Cardiac septum (tissue), 1 donor: ENCODE measurements at regions not wholly inside any gene's neighbourhood (a gene's known extent, or its start where the extent isn't known, plus 50 kb on each side); places are given as distances from the start of the nearest gene placed in this dataset.
"Not testable (repeated sequence)": the region's sequence is repeated elsewhere in the genome, so short reads cannot be mapped to it uniquely, and the experiment has no call there.

Experiments used
- DNase-seq: peaks from one replicate; pipeline ENCODE4 v3.0.0-alpha.2; 2020; ENCODE audit warnings: low spot score
- intact Hi-C: fragments of 100-400 bp; cut with DNase I; formaldehyde crosslinking; loops from one replicate; pipeline ENCODE4 v1.14.0; 2022
- donor health status: DM: no; HTN: no; CAD: no.

DNA sequence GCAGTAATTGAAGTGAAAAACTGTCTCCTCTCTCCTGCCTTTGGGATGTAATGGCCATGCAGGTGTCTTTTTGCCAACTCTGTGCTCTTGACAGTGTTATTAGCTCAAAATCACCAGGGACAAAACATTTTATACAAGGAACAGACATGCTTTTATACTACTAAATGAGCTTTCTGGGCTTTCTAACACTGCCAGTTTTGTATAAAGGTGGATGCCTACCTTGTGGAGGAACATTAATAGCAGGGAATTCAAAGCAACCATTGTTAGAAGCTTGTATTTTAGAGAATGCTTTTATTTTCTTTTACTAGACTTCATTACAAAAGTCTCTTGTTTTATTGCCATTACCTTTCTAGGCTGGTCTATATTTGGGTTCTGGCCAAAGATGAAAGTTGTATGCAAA, 54.7 kb upstream of the ARSJ start:
- intact Hi-C loops, result no loop called here
- no peak for DNase-seq

DNA sequence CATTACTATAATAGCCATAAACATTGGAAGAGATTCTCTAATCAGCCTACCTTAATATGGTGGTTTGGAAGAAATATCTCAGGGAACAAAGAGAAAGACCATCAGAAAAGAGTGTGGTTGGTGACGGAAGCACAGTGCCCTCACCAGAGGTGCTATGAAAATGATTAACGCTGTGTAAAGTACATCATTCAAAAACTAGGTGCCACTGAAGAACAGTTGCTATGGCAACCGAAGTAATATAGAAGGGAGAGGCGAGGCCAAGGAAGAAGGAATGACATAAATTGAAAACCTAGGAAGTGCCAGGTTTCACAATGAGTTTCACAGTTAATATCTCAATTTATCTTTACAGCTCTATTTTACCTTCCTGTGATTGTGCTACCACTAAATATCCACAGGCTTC, 57.0 kb upstream of the ARSJ start:
- no peak for DNase-seq
- intact Hi-C loops, result no loop called here

DNA sequence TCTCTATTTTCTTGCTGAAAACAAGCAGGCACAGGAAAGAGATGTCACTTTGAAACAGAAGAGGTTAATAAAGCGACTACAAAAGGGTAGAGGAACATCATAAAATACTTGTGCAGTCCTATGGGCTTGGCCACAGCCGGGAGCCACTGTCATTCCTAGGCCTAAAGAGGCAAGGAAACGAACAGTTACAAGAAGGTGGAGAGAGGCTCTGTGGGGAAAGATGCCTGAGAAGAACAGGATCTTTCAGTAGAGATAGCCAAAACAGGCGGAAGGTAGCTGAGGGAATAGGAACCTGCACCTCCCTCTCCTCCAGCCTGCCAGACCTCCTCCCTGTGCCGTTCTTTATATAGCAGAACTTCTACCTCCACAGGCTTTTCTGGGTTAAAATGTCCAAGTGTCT, 57.4 kb upstream of the ARSJ start:
- intact Hi-C loops, result no loop called here

DNA sequence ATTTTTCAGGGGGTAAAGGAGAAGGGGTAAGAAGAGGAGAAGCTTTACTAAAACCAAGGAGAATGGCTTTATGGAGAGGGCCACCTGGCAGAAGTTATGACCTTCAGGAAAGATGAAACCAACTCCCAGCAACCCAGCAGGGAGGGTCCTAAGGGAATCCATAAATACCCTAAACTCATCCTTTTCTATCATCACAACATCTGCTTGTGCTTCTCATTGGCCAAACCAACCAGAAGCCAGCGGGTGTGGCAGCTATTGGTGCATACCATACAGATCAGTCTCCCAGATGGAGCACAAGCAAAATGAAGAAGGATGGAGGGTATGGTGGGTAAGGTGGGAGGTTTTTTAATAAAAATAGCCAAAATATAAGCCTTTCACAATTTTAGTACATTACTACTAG, 58.5 kb upstream of the ARSJ start:
- no peak for DNase-seq
- intact Hi-C loops, result no loop called here

More for the DNA sequence above, 57.4 kb upstream of the ARSJ start:
- DNase-seq, result no peak

DNA sequence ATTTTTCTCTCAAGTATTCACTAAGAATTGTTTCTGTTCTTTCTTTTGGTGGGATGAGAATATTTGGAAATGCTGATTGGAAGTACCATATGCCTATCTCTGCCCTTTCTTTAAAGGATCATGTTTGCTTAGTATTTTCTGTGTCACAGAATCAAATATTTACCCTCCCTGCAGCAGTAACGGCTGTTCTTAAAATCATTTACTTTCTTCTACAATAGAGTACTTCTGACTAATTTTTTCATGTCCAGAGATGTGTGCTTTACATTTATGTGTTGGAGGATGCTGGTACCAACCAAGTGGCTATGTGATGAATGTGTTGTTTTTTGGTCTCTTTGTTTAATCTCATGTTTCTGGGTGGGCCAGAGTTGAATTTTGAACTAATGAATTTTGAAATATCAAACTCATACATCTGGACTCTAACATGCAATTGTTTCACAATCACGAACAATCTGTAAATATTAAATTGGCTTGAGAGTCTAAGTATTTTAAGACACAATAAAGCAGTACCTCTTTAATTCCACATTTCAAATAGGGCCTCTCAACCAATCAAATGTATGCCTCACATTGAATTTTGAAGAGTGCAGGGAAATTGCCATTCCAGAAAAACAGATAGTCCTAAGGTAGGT, 59.4 kb upstream of the ARSJ start:
- intact Hi-C loops, result no loop called here
- no peak for DNase-seq

DNA sequence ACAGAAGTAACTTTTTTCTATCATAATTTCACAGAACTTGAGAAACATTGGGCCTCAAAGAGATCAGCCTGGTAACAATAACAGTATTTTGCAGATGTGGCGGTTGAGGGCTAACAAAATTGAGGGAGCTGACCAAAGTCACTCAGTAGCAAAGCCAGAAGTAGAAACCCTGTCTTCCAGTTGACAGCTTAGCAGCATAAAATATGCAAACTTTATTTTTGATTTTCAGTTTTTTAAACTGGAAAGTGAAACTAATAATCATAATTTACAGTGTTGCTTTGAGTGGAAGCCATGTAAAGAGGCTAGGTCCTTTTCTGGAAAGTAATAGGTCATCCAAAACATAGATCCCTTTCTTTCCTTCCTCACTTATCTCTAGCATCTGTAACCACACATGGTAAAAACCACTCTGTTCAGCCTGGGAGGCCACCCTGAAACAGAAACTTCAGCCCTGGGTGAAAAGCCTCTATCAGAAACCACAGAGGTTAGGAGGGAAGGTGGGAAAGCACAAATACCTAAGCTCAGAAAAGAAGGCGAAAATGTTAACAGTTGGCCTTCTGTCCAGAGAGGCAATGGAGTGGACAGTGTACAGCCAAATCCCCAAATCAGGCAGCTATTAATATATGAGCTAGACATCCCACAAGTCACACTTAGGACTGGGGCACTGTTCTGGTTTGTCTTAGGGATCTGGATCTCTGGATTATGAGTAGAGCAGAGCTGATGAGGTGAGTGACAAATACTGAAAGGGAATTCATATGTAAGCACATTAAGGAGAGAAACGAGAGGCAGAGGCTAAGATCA, 61.1 kb upstream of the ARSJ start:
- DNase-seq, result no peak
- intact Hi-C loops, result no loop called here

DNA sequence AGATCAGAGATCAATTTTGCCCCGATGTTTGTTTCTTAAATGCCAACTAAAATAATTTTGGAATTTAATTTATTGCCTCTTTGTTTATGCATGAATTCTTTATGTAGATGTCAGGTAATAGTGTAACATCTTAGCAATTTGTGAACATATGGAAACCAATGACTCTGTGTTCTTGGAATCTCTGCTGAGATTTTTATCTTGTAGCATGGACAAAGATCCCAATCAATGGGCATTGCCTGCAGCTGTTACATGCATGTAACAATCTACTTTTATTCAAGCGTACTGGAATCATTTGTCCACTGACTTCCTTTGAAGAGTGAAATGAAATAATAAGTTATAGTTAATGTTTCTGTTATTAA, 61.6 kb upstream of the ARSJ start:
- intact Hi-C loops, result no loop called here

DNA sequence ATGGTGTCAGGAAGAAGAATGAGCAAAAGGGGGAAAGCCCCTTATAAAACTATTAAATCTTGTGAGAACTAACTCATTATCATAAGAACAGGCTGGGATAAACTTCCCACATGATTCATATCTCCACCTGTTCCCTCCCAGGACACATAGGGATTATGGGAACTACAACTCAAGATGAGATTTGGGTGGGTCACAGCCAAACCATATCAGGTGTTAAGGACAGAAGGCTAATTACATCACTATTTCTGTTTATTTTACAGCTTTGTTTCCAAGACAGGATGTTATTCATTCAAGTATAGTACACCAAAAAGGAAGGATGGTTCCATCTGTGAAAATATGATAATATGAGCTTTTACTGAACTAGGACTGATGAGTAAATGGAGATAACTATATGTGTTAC, 63.7 kb upstream of the ARSJ start:
- intact Hi-C loops, result no loop called here
- no peak for DNase-seq

More for the DNA sequence above, 61.6 kb upstream of the ARSJ start:
- DNase-seq, result no peak

DNA sequence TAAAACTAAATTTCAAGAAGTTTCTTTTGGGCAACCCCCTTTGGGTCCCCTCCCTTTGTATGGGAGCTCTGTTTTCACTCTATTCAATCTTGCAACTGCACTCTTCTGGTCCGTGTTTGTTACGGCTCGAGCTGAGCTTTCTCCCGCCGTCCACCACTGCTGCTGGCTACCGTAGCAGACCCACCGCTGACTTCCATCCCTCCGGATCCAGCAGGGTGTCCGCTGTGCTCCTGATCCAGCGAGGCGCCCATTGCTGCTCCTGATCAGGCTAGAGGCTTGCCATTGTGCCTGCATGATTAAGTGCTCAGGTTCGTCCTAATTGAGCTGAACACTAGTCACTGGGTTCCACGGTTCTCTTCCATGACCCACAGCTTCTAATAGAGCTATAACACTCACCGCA, 64.9 kb upstream of the ARSJ start:
- intact Hi-C loops, DNase-seq: not testable (repeated sequence)

DNA sequence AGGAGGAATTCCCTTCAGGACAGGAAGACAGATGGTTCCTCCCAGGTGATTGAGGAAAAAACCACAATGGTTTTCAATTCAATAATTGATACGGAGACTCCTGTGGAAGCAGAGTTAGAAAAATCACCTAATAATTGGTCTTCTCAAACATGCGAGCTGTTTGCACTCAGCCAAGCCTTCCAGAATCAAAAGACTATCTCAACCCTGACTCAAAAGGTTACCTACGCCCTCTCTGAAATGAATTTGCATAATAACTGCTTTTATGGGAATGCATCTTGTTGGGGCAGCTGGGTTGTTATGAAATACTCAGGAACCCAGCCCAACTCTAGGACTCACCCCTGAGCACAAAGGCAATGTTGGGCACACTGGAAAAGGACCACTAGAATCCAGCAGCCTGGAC, 66.9 kb upstream of the ARSJ start:
- DNase-seq, result no peak
- intact Hi-C loops, result no loop called here

DNA sequence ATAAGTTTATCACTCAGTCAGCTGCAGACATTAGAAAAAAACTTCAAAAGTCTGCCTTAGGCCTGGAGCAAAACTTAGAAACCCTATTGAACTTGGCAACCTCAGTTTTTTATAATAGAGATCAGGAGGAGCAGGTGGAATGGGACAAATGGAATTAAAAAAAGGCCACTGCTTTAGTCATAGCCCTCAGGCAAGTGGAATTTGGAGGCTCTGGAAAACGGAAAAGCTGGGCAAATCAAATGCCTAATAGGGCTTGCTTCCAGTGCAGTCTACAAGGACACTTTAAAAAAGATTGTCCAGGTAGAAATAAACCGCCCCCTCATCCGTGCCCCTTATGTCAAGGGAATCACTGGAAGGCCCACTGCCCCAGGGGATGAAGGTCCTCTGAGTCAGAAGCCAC, 68.7 kb upstream of the ARSJ start:
- DNase-seq, intact Hi-C loops: not testable (repeated sequence)

DNA sequence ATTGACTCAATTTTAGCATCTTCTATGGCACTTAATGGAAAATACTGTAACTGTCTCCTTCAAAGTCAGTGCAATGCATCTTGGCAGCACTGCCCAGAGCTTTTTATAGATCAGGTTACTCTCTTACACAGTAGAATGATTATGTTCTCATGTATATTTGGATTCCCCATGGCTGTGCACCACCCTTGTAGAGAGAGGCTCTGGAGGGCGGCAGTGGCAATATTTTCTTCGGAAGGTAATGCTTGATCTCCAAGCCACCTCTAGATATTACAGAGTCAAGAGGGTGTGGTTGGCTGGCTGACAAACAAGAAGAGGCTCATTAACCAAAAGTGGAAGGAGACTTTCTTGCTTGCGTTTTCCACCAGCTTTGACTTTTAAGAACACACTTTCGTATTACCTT, 72.8 kb upstream of the ARSJ start:
- intact Hi-C loops, result no loop called here

DNA sequence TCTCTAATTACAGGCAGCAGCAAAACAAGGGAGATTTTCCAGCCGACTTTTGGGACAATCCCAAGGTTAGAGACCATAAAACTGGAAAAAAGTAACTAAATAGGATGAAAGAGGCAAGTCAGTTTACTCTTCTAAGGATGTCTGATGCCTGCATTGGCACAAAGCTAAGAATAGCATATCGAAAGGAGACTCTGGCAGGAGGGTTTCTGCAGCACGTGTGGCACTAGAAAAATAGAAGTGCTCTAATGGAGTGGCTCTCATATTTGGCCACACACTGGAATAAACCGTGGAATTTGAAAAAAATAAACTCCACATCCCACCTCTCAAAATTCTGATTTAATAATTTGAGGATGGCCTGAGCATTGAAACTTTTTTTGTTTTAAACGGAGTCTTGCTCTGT, 77.2 kb upstream of the ARSJ start:
- no peak for DNase-seq
- intact Hi-C loops, result no loop called here

More for the DNA sequence above, 72.8 kb upstream of the ARSJ start:
- no peak for DNase-seq

DNA sequence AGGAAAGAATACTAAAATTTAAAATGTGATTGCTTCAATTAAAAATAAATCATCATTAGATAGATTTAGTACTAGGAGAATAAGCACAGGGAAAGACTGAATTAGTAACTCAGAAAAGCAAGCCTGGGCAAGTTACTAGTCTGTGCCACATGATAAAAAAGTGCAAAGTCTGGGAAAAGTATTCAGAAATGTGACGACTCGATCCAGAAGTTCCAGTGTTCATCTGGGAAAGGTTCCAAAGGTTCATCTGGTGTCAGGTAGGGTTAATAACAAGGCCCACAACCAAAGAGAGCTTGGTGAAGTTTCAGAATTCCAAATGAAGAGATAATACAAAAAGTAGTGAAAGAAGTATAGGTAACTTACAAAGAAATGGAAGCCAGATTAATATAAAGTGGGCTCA, 78.3 kb upstream of the ARSJ start:
- intact Hi-C loops, result no loop called here
- DNase-seq, result no peak

DNA sequence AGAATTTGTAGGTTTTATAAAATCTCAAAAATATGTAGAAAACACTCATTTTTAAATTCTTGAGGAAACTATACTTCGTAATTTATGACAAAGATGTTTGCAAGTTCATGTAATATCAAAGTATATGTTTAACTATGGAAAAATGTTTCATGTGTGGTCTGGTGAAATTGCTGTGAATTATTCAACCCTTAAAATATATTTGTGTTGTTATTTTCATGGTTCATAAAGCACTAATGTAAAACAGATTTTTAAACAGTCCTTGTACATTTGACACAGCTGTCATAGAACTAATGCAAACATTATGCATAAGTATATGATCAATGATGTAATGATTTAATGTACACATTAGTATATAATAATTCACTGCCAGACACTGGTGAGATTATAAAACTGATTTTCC, 83.1 kb upstream of the ARSJ start:
- intact Hi-C loops, result no loop called here
- no peak for DNase-seq

DNA sequence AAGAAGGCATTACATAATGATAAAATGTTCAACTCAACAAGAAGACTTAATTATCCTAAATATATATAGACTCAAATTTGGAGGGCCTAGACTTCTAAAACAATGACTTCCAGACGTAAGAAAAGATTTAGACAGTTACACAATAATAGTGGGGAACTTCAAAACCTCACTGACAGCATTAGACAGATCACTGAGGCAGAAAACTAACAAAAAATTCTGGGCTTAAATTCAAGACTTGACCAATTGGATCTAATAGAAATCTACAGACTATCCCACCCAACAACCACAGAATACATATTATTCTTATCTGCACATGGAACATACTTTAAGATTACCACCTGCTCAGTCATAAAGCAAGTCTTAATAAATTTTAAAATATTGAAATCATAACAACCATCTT, 93.3 kb upstream of the ARSJ start:
- DNase-seq, result no peak
- intact Hi-C loops, result loop anchor here (5.0 to 10.0 kb wide), 3 partner anchors 120 to 675 kb away; no protein-coding TSS in a partner anchor

DNA sequence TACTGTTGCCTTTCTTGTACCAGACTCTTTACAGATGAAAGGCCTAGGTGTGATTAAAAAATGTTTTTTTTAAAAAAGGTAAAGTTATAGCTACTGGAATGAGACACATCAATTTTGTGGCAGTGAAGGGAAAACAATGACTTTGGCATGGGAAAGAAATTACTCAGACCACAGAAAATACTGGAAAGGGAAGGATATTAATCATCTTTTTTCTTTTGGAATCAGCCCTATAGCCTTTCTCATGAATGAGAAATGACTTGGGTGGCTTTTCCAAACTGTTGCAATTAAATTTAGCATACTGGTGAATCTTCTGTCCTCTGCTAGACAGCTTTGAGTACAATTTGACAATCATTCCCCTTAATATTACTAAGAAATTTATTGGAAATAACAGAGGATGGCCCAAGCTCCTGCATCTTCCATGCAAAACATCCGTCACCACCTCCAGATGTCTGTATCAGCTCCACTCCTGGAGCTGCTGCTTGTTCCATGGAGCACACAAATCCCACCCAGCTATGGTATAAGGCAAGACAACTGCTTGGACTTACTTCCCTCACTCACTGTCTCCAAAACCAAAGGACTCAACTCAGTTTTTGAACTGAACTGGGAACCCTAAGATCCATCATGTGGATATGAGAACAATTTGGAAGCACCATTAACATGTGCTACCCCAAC, 97.6 kb upstream of the ARSJ start:
- DNase-seq, result no peak
- intact Hi-C loops, result loop anchor here (10.0 kb wide), 1 partner anchor 292 kb away; no protein-coding TSS in a partner anchor

DNA sequence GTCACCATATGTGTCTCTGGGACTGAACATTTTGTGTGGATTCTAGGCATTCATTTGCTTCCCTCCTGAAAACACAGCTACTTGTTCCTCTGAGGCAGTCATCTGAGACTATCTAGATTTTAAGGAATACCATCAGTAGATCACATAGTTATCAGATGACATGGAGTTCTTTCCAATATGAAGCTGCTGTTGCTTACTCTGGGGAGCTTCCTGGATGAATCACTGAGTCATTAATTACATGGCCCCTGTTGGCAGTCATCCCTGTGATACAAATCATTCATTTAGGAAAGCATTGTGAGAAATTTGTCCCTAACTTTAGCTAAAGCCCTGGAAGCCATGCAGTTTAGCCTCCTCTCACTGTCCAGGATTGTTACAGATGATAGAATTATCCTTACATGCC, 98.2 kb upstream of the ARSJ start:
- intact Hi-C loops, result loop anchor here (10.0 kb wide), 1 partner anchor 293 kb away; no protein-coding TSS in a partner anchor
- no peak for DNase-seq

DNA sequence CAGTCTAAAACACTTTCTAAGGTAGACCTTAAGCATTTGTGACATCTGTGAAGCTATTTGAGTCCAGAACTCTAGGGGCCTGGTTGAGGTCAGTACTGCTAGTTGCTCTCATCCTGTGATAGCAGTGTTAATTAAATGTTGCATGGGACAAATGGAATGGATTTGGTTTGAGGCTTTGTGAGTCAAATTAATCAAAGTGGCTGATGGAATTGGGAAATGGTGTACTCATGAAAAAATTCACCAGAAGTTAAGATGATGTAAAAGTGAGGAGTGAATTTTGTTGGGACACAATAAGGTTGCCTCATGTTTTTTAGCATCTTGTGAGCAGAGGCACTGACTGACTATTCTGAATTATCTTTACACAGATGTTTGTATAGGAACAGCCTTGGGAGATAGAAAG, 99.2 kb upstream of the ARSJ start:
- intact Hi-C loops, result loop anchor here (10.0 kb wide), 1 partner anchor 294 kb away; no protein-coding TSS in a partner anchor
- no peak for DNase-seq

DNA sequence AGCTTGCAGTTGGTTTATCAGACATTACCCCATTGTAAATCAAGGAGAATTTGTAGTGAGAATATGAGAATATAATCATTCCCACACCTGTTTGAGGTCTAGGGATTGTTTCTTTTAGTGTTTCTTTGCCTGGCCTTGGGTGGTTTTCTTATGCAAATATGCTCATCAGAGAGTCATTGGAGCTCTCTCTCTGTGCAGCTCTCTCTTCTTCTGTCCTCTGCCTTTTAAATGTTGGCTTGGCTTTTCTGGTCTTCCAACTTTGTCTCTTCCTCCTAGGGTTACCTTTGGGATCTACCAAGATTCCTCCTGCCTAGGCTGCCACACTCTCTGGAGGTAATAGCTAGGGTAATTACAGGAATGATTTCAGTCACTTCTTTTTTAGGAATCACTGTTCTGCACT, 102.3 kb upstream of the ARSJ start:
- DNase-seq, result no peak
- intact Hi-C loops, result loop anchor here (10.0 kb wide), 1 partner anchor 303 kb away; no protein-coding TSS in a partner anchor

DNA sequence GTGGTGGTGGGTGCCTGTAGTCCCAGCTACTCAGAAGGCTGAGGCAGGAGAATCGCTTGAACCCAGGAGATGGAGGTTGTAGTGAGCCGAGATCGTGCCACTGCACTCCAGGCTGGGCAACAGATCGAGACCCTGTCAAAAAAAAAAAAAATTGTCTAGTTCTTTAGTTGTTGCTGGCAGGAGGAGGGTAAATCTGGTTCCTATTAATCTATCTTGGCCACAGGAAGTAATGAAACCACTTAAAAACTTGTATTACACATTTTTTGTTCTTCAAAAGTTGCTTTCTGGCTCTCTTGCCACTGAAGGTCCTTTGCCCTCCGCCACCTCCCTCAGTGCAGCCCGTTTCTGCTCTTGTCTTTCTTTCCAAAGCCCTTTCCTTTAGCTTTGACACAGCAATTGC, 102.9 kb upstream of the ARSJ start:
- intact Hi-C loops, result loop anchor here (10.0 kb wide), 1 partner anchor 302 kb away; no protein-coding TSS in a partner anchor
- no peak for DNase-seq
